H9 (cell line): ENCODE measurements at regions not wholly inside any gene's neighbourhood (a gene's known extent, or its start where the extent isn't known, plus 50 kb on each side); places are given as distances from the start of the nearest gene placed in this dataset.

Experiments used
- DNase-seq: peaks from one replicate; pipeline ENCODE4 v3.0.0-alpha.2; 2017
- H2AFZ ChIP-seq: one replicate; pipeline ENCODE4 v1.6.1; 2013; ENCODE audit warnings: mild to moderate bottlenecking, low read length, control low read depth, moderate library complexity
- H2AK5ac ChIP-seq: 2 replicates; pipeline ENCODE4 v1.6.1; 2013; ENCODE audit warnings: low read length, control low read depth, mixed read lengths; ENCODE audit not compliant: insufficient read length
- H2BK120ac ChIP-seq: one replicate; pipeline ENCODE4 v1.6.1; 2013; ENCODE audit warnings: low read depth, mild to moderate bottlenecking, low read length, control low read depth, inconsistent platforms; ENCODE audit not compliant: poor library complexity, severe bottlenecking
- H2BK12ac ChIP-seq: 2 replicates; pipeline ENCODE4 v1.6.1; 2013; ENCODE audit warnings: low read length, control low read depth, mixed read lengths, low read depth; ENCODE audit not compliant: insufficient read length
- H2BK15ac ChIP-seq: 2 replicates; pipeline ENCODE4 v1.6.1; 2013; ENCODE audit warnings: low read depth, low read length, control low read depth
- H2BK20ac ChIP-seq: one replicate; pipeline ENCODE4 v1.6.1; 2013; ENCODE audit warnings: low read depth, mild to moderate bottlenecking, low read length, control low read depth, inconsistent platforms; ENCODE audit not compliant: poor library complexity, severe bottlenecking
- H2BK5ac ChIP-seq: 2 replicates; pipeline ENCODE4 v1.6.1; 2013; ENCODE audit warnings: low read length, control low read depth, mixed read lengths; ENCODE audit not compliant: insufficient read length
- H3K14ac ChIP-seq: 2 replicates; pipeline ENCODE4 v1.6.1; 2013; ENCODE audit warnings: low read length, control low read depth; ENCODE audit not compliant: insufficient read depth
- H3K18ac ChIP-seq: 2 replicates; pipeline ENCODE4 v1.6.1; 2013; ENCODE audit warnings: low read depth, mild to moderate bottlenecking, mixed read lengths, low read length, control low read depth; ENCODE audit not compliant: insufficient read length
- H3K23ac ChIP-seq: 2 replicates; pipeline ENCODE4 v1.6.1; 2013; ENCODE audit warnings: low read length, control low read depth, mixed read lengths, low read depth; ENCODE audit not compliant: insufficient read length
- H3K23me2 ChIP-seq: 2 replicates; pipeline ENCODE4 v1.6.1; 2013; ENCODE audit warnings: low read depth, mild to moderate bottlenecking, mixed read lengths, low read length, control low read depth; ENCODE audit not compliant: insufficient read length, poor library complexity, severe bottlenecking
- H3K27ac ChIP-seq: 2 replicates; pipeline ENCODE4 v1.5.1; 2013; ENCODE audit warnings: low read length, control low read depth, mixed read lengths, low read depth; ENCODE audit not compliant: insufficient read length
- H3K27me3 ChIP-seq: 2 replicates; pipeline ENCODE4 v1.6.1; 2013; ENCODE audit warnings: low read length, control low read depth, inconsistent platforms; ENCODE audit not compliant: insufficient read depth
- H3K4ac ChIP-seq: 2 replicates; pipeline ENCODE4 v1.6.1; 2013; ENCODE audit warnings: low read depth, mild to moderate bottlenecking, control low read depth, inconsistent platforms, low read length, moderate library complexity
- H3K4me1 ChIP-seq: 2 replicates; pipeline ENCODE4 v1.6.1; 2013; ENCODE audit warnings: low read length, control low read depth, inconsistent platforms; ENCODE audit not compliant: insufficient read depth
- H3K4me2 ChIP-seq: 2 replicates; pipeline ENCODE4 v1.6.1; 2013; ENCODE audit warnings: low read length, control low read depth, mixed read lengths; ENCODE audit not compliant: insufficient read length, insufficient read depth
- H3K56ac ChIP-seq: 2 replicates; pipeline ENCODE4 v1.6.1; 2013; ENCODE audit warnings: low read depth, mild to moderate bottlenecking, mixed read lengths, low read length, control low read depth; ENCODE audit not compliant: insufficient read length
- H3K79me1 ChIP-seq: 2 replicates; pipeline ENCODE4 v1.6.1; 2013; ENCODE audit warnings: low read depth, mild to moderate bottlenecking, moderate library complexity, low read length, control low read depth, inconsistent platforms; ENCODE audit not compliant: insufficient read depth, poor library complexity, severe bottlenecking
- H3K79me2 ChIP-seq: 2 replicates; pipeline ENCODE4 v1.6.1; 2013; ENCODE audit warnings: low read length, control low read depth, inconsistent platforms; ENCODE audit not compliant: insufficient read depth
- H3K9ac ChIP-seq: 2 replicates; pipeline ENCODE4 v1.6.1; 2013; ENCODE audit warnings: low read length, control low read depth, mixed read lengths; ENCODE audit not compliant: insufficient read length; ENCODE audit errors: extremely low read depth
- H3K9me3 ChIP-seq: one replicate; pipeline ENCODE4 v1.6.1; 2013; ENCODE audit warnings: low read depth, low read length, inconsistent platforms; ENCODE audit not compliant: control insufficient read depth
- H3T11ph ChIP-seq: one replicate; pipeline ENCODE4 v1.6.1; 2013; ENCODE audit warnings: mild to moderate bottlenecking, low read length, control low read depth, inconsistent platforms
- H4K20me1 ChIP-seq: one replicate; pipeline ENCODE4 v1.6.1; 2013; ENCODE audit not compliant: control insufficient read depth, insufficient read length, insufficient read depth
- H4K5ac ChIP-seq: 2 replicates; pipeline ENCODE4 v1.6.1; 2013; ENCODE audit warnings: low read depth, mild to moderate bottlenecking, mixed read lengths, low read length, control low read depth; ENCODE audit not compliant: insufficient read length
- H4K8ac ChIP-seq: replicated peaks from 2 replicates; pipeline ENCODE4 v1.6.1; 2013; ENCODE audit warnings: low read length, control low read depth, mixed read lengths, low read depth; ENCODE audit not compliant: insufficient read length
- H4K91ac ChIP-seq: 2 replicates; pipeline ENCODE4 v1.6.1; 2013; ENCODE audit warnings: low read depth, mild to moderate bottlenecking, moderate library complexity, mixed read lengths, low read length, control low read depth; ENCODE audit not compliant: insufficient read length
- H3K27ac Mint-ChIP-seq, 3 experiments: 2 replicates in 2 of 3; 3 replicates in 1 of 3; pipeline ENCODE4 v1.8.0; 2020 to 2021; ENCODE audit warnings: mixed read lengths in 3 of 3, mild to moderate bottlenecking in 1 of 3, moderate library complexity in 1 of 3
- H3K27me3 Mint-ChIP-seq: 2 replicates; pipeline ENCODE4 v1.8.0; 2021; ENCODE audit warnings: low read depth, mild to moderate bottlenecking, moderate library complexity, mixed read lengths
- H3K36me3 Mint-ChIP-seq, 3 experiments: 2 replicates in 2 of 3; 3 replicates in 1 of 3; pipeline ENCODE4 v1.8.0; 2020 to 2021; ENCODE audit warnings: low read depth in 3 of 3, mixed read lengths in 3 of 3; ENCODE audit not compliant: insufficient read depth in 1 of 3
- H3K4me1 Mint-ChIP-seq, 2 experiments: 2 replicates each; pipeline ENCODE4 v1.8.0; 2020; ENCODE audit warnings: mixed read lengths in 2 of 2
- H3K4me3 Mint-ChIP-seq, 2 experiments: 2 replicates in 1 of 2; 3 replicates in 1 of 2; pipeline ENCODE4 v1.8.0; 2020 to 2021; ENCODE audit warnings: mild to moderate bottlenecking in 2 of 2, mixed read lengths in 2 of 2, moderate library complexity in 1 of 2
- H3K9me3 Mint-ChIP-seq, 2 experiments: 2 replicates in 1 of 2; 3 replicates in 1 of 2; pipeline ENCODE4 v1.8.0; 2020; ENCODE audit warnings: mild to moderate bottlenecking in 2 of 2, mixed read lengths in 2 of 2, moderate library complexity in 1 of 2
- WGBS: extraction: QIAGEN DNeasy Blood & Tissue Kit; methylation state at CpG from one replicate; pipeline ENCODE4 v1.1.7; 2013; ENCODE audit warnings: missing lambda C conversion rate, low lambda C conversion rate, mixed read lengths; ENCODE audit not compliant: insufficient read length; ENCODE audit errors: extremely low coverage; 5-methylcytosine and 5-hydroxymethylcytosine counted together
- TF ChIP-seq, protein P1 (sequence below): fragments of 200-600 bp; sonication (generic); conservative IDR thresholded peaks from 3 replicates; pipeline ENCODE4 v1.8.0; 2021; ENCODE audit warnings: antibody characterized with exemption, mild to moderate bottlenecking

DNA sequence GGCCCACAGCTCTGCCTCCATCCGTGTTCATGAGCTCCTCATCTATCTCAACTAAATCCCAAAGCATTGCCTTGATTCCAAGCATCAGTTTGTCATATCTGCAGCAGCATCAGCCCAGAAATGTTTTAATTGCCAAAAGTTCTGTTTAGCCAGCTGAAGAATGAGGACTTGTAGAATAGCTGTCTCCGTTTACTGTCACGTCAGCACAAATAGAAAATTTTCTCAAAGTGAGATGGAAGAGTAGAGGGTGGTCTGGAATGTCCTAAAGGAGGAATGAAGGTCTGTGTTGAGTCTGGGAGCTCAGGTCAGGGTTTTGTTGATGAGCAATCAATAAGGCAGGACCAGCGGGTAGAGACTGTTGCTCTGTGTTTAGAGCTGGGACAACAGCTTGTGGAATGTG lies 134.9 kb upstream of the ISX start:
- Histone ChIP-seq H4K8ac (no peak overlapping the region), H3K27me3 (no peaks in the 10 kb centered on the region), H2AK5ac (no peak overlapping the region)

More for the DNA sequence above, 134.9 kb upstream of the ISX start:
- Histone ChIP-seq H3T11ph (no peak overlapping the region), H3K79me2 (no peaks in the 10 kb centered on the region), H2AFZ (no peak overlapping the region), H3K4ac (no peak overlapping the region), H2BK120ac (no peak overlapping the region), H3K56ac (no peak overlapping the region), H4K91ac (no peak overlapping the region), H2BK15ac (no peak overlapping the region), H3K4me1 (no peaks in the 10 kb centered on the region), H3K18ac (no peak overlapping the region), H3K14ac (no peak overlapping the region), H3K79me1 (no peaks in the 10 kb centered on the region), H2BK20ac (no peak overlapping the region), H4K5ac (no peak overlapping the region), H4K20me1 (no peaks in the 10 kb centered on the region), H2BK12ac (no peak overlapping the region), H3K9me3 (no peaks in the 10 kb centered on the region), H3K23ac (no peak overlapping the region), H2BK5ac (no peak overlapping the region), H3K23me2 (no peaks in the 10 kb centered on the region), H3K27ac (no peak overlapping the region), H3K4me2 (no peak overlapping the region), H3K9ac (no peak overlapping the region)
- no peak for DNase-seq
- Mint-ChIP-seq H3K9me3 (no peaks in the 10 kb centered on the region), H3K4me1 (peaks cover 11 to 12% of the 10 kb centered on the region in 2 experiments), H3K27me3 (peaks cover 12% of the 10 kb centered on the region), H3K4me3 (no peak overlapping the region), H3K27ac (no peak overlapping the region; a peak in 1 of 7 replicates), H3K36me3 (no peaks in the 10 kb centered on the region; a peak in 1 of 7 replicates)
- TF ChIP-seq, protein P1, sequence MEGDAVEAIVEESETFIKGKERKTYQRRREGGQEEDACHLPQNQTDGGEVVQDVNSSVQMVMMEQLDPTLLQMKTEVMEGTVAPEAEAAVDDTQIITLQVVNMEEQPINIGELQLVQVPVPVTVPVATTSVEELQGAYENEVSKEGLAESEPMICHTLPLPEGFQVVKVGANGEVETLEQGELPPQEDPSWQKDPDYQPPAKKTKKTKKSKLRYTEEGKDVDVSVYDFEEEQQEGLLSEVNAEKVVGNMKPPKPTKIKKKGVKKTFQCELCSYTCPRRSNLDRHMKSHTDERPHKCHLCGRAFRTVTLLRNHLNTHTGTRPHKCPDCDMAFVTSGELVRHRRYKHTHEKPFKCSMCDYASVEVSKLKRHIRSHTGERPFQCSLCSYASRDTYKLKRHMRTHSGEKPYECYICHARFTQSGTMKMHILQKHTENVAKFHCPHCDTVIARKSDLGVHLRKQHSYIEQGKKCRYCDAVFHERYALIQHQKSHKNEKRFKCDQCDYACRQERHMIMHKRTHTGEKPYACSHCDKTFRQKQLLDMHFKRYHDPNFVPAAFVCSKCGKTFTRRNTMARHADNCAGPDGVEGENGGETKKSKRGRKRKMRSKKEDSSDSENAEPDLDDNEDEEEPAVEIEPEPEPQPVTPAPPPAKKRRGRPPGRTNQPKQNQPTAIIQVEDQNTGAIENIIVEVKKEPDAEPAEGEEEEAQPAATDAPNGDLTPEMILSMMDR = no peak
- WGBS = no CpG with 5 or more reads among the region's 4 CpGs
